Thoracic aorta (tissue), 2 donors: ENCODE measurements at regions not wholly inside any gene's neighbourhood (a gene's known extent, or its start where the extent isn't known, plus 50 kb on each side); places are given as distances from the start of the nearest gene placed in this dataset.

Source experiments
- ATAC-seq: fragments of 150-250 bp; one replicate; pipeline ENCODE4 v1.8.0; 2017; ENCODE audit warnings: low read depth; ENCODE audit not compliant: insufficient number of reproducible peaks, low FRiP score
- DNase-seq: peaks from one replicate; pipeline ENCODE4 v3.0.0-alpha.2; 2020; ENCODE audit warnings: low spot score
- H3K27ac ChIP-seq, 2 donors: fragments of 200-600 bp; sonication (generic); 1 replicate in 1 of 2; 2 replicates in 1 of 2; pipeline ENCODE4 v1.5.1; 2016; ENCODE audit warnings: mild to moderate bottlenecking in 2 of 2, moderate library complexity in 2 of 2
- H3K27me3 ChIP-seq: fragments of 200-600 bp; sonication (generic); replicated peaks from 2 replicates; pipeline ENCODE4 v1.6.0; 2016; ENCODE audit warnings: mild to moderate bottlenecking; ENCODE audit not compliant: insufficient read depth
- H3K36me3 ChIP-seq: fragments of 200-600 bp; sonication (generic); one replicate; pipeline ENCODE4 v1.5.1; 2016
- H3K4me1 ChIP-seq, 2 donors: fragments of 200-600 bp; sonication (generic); 1 replicate in 1 of 2; 2 replicates in 1 of 2; pipeline versions ENCODE4 v1.5.1 to v1.6.0; 2016; ENCODE audit warnings: low read depth in 2 of 2, mild to moderate bottlenecking in 1 of 2; ENCODE audit not compliant: control insufficient read depth in 1 of 2
- H3K4me3 ChIP-seq: fragments of 200-600 bp; sonication (generic); 2 replicates; pipeline ENCODE4 v1.5.1; 2016; ENCODE audit warnings: mild to moderate bottlenecking
- H3K9me3 ChIP-seq: fragments of 200-600 bp; sonication (generic); 2 replicates; pipeline ENCODE4 v1.5.1; 2016
- TF ChIP-seq, protein P1 (sequence below): fragments of 200-600 bp; sonication (generic); IDR thresholded peaks from one replicate; pipeline ENCODE4 v1.5.1; 2019; ENCODE audit warnings: antibody characterized with exemption

GRCh38 chr13:40334616-40335015, 331.8 kb downstream of the FOXO1 start:
- DNase-seq (no peak), ATAC-seq (no peak)
- no peaks in the 10 kb centered on the region for H3K36me3 ChIP-seq
- H3K27ac ChIP-seq: no peak overlapping the region
- no peak overlapping the region for H3K4me3 ChIP-seq
- H3K27me3 ChIP-seq: no peaks in the 10 kb centered on the region
- H3K4me1 ChIP-seq: peaks cover 0 to 13% of the 10 kb centered on the region in 2 donors
- H3K9me3 ChIP-seq: no peaks in the 10 kb centered on the region
- TF ChIP-seq, protein P1, sequence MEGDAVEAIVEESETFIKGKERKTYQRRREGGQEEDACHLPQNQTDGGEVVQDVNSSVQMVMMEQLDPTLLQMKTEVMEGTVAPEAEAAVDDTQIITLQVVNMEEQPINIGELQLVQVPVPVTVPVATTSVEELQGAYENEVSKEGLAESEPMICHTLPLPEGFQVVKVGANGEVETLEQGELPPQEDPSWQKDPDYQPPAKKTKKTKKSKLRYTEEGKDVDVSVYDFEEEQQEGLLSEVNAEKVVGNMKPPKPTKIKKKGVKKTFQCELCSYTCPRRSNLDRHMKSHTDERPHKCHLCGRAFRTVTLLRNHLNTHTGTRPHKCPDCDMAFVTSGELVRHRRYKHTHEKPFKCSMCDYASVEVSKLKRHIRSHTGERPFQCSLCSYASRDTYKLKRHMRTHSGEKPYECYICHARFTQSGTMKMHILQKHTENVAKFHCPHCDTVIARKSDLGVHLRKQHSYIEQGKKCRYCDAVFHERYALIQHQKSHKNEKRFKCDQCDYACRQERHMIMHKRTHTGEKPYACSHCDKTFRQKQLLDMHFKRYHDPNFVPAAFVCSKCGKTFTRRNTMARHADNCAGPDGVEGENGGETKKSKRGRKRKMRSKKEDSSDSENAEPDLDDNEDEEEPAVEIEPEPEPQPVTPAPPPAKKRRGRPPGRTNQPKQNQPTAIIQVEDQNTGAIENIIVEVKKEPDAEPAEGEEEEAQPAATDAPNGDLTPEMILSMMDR: no peak

- Histone ChIP-seq H3K4me1 (peaks cover 0 to 13% of the 10 kb centered on the region in 2 donors), H3K9me3 (no peaks in the 10 kb centered on the region), H3K36me3 (no peaks in the 10 kb centered on the region), H3K27ac (no peak overlapping the region), H3K4me3 (no peak overlapping the region), H3K27me3 (no peaks in the 10 kb centered on the region)
- no peak for ATAC-seq
- DNase-seq: no peak
- TF ChIP-seq, protein P1: no peak
These were observed 329.9 kb downstream of the FOXO1 start for GRCh38 chr13:40336228-40337221.

GRCh38 chr13:40337651-40338050, 328.8 kb downstream of the FOXO1 start:
- Histone ChIP-seq H3K4me1 (peaks cover 0 to 13% of the 10 kb centered on the region in 2 donors), H3K27me3 (no peaks in the 10 kb centered on the region), H3K4me3 (no peak overlapping the region), H3K36me3 (no peaks in the 10 kb centered on the region), H3K9me3 (no peaks in the 10 kb centered on the region), H3K27ac (no peak overlapping the region)
- TF ChIP-seq, protein P1: no peak
- no peak for DNase-seq
- no peak for ATAC-seq

DNA sequence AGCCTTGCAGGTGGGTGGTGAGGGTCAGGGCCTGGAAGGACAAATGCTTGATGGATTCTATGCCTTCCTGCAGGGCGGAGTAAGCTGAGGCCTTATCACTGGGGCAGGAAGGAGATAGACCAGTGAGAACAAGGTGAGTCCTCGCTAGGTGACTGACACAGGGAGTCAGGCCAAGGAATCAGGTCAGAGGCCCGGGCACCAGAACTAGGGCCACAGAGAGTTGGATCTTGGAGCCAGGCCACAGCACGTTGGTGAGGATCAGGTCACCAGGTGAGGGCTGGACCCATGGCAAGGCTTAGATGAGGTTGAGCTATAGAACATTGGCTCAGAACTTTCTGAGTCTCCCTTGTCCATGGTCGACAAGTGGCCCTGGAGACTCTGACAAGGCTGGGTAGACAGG, 328.2 kb downstream of the FOXO1 start:
- H3K4me1 ChIP-seq: peaks cover 0 to 13% of the 10 kb centered on the region in 2 donors
- no peaks in the 10 kb centered on the region for H3K9me3 ChIP-seq
- TF ChIP-seq, protein P1: no peak
- no peak overlapping the region for H3K27ac ChIP-seq
- H3K27me3 ChIP-seq: no peaks in the 10 kb centered on the region
- no peaks in the 10 kb centered on the region for H3K36me3 ChIP-seq
- DNase-seq (no peak), ATAC-seq (no peak)
- H3K4me3 ChIP-seq: no peak overlapping the region

DNA sequence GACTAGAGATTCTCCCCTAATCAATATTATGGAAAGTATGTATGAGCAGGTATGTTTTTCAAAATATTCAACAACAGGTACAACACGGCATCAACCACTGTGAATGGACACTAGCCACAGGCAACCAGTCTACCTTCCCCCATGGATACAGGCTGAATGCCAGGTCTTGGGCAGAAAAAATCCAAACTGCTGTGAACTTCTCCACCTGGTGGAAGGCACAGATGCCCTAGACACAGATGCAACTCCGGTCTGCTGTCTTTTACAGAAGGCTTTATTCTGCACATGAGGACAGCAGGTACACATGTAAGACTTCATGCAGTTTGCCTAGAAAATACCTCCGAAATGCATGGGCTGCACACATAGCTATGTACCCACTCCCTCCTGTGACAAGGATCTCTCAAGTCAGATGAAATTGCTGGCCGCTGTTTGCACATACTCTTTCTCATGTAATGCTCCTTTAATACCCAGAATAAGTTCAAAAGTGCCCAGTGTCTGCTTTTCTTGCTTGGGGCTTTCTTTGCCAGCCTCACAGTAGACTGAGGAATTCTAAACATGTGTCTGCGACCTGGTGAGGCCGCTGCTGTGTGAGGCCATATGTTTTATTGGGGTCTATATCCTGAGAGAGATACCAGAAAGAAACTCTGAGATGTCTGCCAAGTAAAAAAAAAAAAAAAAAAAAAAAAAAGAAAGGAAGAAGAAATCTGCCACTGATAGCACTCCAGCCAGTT, 325.9 kb downstream of the FOXO1 start:
- Histone ChIP-seq H3K4me1 (peaks cover 0 to 17% of the 10 kb centered on the region in 2 donors), H3K4me3 (no peak overlapping the region), H3K36me3 (no peaks in the 10 kb centered on the region), H3K9me3 (no peaks in the 10 kb centered on the region), H3K27me3 (no peaks in the 10 kb centered on the region), H3K27ac (no peak overlapping the region)
- DNase-seq (no peak), ATAC-seq (no peak)
- TF ChIP-seq, protein P1: no peak
